Spleen (tissue), 11 donors: ENCODE measurements at regions not wholly inside any gene's neighbourhood (a gene's known extent, or its start where the extent isn't known, plus 50 kb on each side); places are given as distances from the start of the nearest gene placed in this dataset.

Experiments
- DNase-seq: peaks from one replicate; pipeline ENCODE4 v3.0.0-alpha.2; 2020
- H3K27ac ChIP-seq, 8 donors: fragments of 200-600 bp; sonication (generic) in 7 of 8; 1 replicate in 4 of 8; 2 replicates in 4 of 8; pipeline versions ENCODE4 v1.5.0 to v1.8.0; 2016 to 2021; ENCODE audit warnings: inconsistent platforms in 4 of 8, mild to moderate bottlenecking in 4 of 8, moderate library complexity in 1 of 8
- H3K27me3 ChIP-seq, 7 donors: fragments of 200-600 bp; sonication (generic) in 6 of 7; replicated peaks in 1 of 7; 1 replicate in 4 of 7; 2 replicates in 3 of 7; pipeline versions ENCODE4 v1.5.0 to v1.8.0; 2016 to 2021; ENCODE audit warnings: inconsistent platforms in 3 of 7, mild to moderate bottlenecking in 1 of 7
- H3K36me3 ChIP-seq, 6 donors: fragments of 200-600 bp; sonication (generic) in 5 of 6; 1 replicate in 4 of 6; 2 replicates in 2 of 6; pipeline versions ENCODE4 v1.5.0 to v1.8.0; 2016 to 2021; ENCODE audit warnings: inconsistent platforms in 2 of 6
- H3K4me1 ChIP-seq, 6 donors: fragments of 200-600 bp; sonication (generic) in 5 of 6; 1 replicate in 3 of 6; 2 replicates in 3 of 6; pipeline versions ENCODE4 v1.5.0 to v1.8.0; 2016 to 2021; ENCODE audit warnings: inconsistent platforms in 3 of 6
- H3K4me3 ChIP-seq, 8 donors: fragments of 200-600 bp; sonication (generic) in 7 of 8; 1 replicate in 4 of 8; 2 replicates in 4 of 8; pipeline versions ENCODE4 v1.5.0 to v1.8.0; 2016 to 2021; ENCODE audit warnings: inconsistent platforms in 4 of 8, mild to moderate bottlenecking in 4 of 8, moderate library complexity in 2 of 8
- H3K9me3 ChIP-seq, 8 donors: fragments of 200-600 bp; sonication (generic) in 7 of 8; 1 replicate in 4 of 8; 2 replicates in 4 of 8; pipeline versions ENCODE4 v1.5.0 to v1.8.0; 2016 to 2021; ENCODE audit warnings: inconsistent platforms in 4 of 8
- CTCF ChIP-seq, 11 experiments: fragments of 200-600 bp in 7 of 11; fragments of 450-650 bp in 4 of 11; sonication (generic) in 4 of 11; IDR thresholded peaks in 8 of 11; conservative IDR thresholded peaks in 3 of 11; 1 replicate in 7 of 11; 2 replicates in 4 of 11; pipeline versions ENCODE4 v1.4.0 to v1.8.0; 2016 to 2021; ENCODE audit warnings: antibody characterized with exemption in 11 of 11, inconsistent platforms in 4 of 11, mild to moderate bottlenecking in 1 of 11
- POLR2A ChIP-seq, 3 donors: fragments of 450-650 bp; IDR thresholded peaks; one replicate each; pipeline ENCODE4 v1.5.1; 2017; ENCODE audit warnings: antibody characterized with exemption in 3 of 3, mild to moderate bottlenecking in 1 of 3
- POLR2AphosphoS5 ChIP-seq, 3 donors: sonication (generic); formaldehyde crosslinking; IDR thresholded peaks; one replicate each; pipeline ENCODE4 v1.5.1; 2017; ENCODE audit warnings: antibody characterized with exemption in 3 of 3
- WGBS, 5 donors: extraction: QIAGEN DNeasy Blood & Tissue Kit in 3 of 5; methylation state at CpG; one replicate each; pipeline versions ENCODE4 v1.1.5 to v1.1.7; 2013 to 2018; 5-methylcytosine and 5-hydroxymethylcytosine counted together
- intact Hi-C: fragments of 100-400 bp; cut with DNase I; formaldehyde crosslinking; loops from one replicate; pipeline ENCODE4 v1.15.0; 2023; ENCODE audit warnings: low total_unique reads
- donor health status: healthy with polysubstance abuse.
- donor health status: DM: no; HTN: no; CAD: no; lungs with moderate emphysema.
- donor health status: DM: no; HTN: no; CAD: no.
- donor health status: Bipolar disorder and iron deficiency.
- donor health status: healthy.
- donor health status: DM: no; HTN: no; CAD: no.
- donor health status: DM: yes; HTN: yes; CAD: no.

GRCh38 chr10:3537518-3537917, 247.5 kb downstream of the KLF6 start:
- Histone ChIP-seq H3K36me3 (no peaks in the 10 kb centered on the region), H3K4me1 (no peaks in the 10 kb centered on the region), H3K27ac (no peak overlapping the region), H3K27me3 (no peaks in the 10 kb centered on the region), H3K4me3 (no peak overlapping the region), H3K9me3 (no peaks in the 10 kb centered on the region)
- no peak for TF ChIP-seq CTCF (IDR thresholded peaks at IDR 0.05 in 8 of 11, conservative IDR thresholded peaks at IDR 0.05 in 3 of 11)
- TF ChIP-seq POLR2AphosphoS5 (IDR thresholded peaks at IDR 0.05) = no peak
- no peak for TF ChIP-seq POLR2A (IDR thresholded peaks at IDR 0.05)
- WGBS, 5 donors = 63 to 85% (median 80%) methylated on average over 3 of the region's 3 CpGs
- intact Hi-C loops = no loop called here
- DNase-seq = no peak

DNA sequence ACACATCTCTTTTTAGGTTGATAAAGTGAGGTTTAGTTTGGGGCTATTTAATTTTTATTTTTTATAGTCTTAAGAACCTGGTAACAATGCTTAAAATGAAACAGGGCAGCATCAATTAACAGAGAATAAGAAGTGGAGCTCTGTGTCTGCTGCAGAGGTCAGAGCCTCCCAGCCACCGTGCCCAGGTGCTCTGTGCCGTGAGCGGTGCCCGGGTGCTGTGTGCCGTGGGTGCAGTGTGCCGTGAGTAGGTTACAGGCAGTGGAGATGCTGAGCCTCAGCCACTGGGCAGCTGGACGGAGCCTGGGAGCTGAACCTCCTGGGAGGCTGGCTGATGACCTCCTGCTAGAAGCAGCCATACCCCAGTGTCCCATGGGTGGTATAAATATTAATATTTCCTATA, 250.0 kb downstream of the KLF6 start:
- no peaks in the 10 kb centered on the region for H3K9me3 ChIP-seq
- no peak overlapping the region for H3K4me3 ChIP-seq
- WGBS, 5 donors = 90 to 96% (median 94%) methylated on average over 7 of the region's 7 CpGs
- no peak overlapping the region for H3K27ac ChIP-seq
- no peaks in the 10 kb centered on the region for H3K27me3 ChIP-seq
- DNase-seq = no peak
- intact Hi-C loops = no loop called here
- no peak for TF ChIP-seq POLR2AphosphoS5 (IDR thresholded peaks at IDR 0.05)
- TF ChIP-seq POLR2A (IDR thresholded peaks at IDR 0.05) = no peak
- no peak for TF ChIP-seq CTCF (IDR thresholded peaks at IDR 0.05 in 8 of 11, conservative IDR thresholded peaks at IDR 0.05 in 3 of 11)
- H3K4me1 ChIP-seq = no peaks in the 10 kb centered on the region
- no peaks in the 10 kb centered on the region for H3K36me3 ChIP-seq

DNA sequence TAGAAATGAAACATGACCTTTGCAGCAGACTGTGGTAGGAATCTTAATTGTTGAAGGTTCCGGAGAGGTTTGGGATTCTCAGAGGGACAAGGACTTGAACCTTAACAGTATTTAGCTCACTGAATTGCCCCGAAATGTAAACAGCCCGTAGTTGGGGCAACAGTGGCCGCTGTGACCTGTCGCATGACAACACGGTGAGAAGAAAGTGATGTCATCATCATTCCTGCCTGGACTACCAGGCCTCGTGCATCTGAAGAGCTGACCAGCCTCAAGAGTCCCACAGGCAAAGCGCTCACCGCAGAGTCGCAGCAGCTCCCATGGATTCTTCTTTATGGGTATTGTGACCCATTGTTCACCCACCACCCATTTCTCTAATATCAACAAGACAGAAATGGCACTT, 250.6 kb downstream of the KLF6 start:
- TF ChIP-seq POLR2AphosphoS5 (IDR thresholded peaks at IDR 0.05) = no peak
- no peak for TF ChIP-seq CTCF (IDR thresholded peaks at IDR 0.05 in 8 of 11, conservative IDR thresholded peaks at IDR 0.05 in 3 of 11)
- TF ChIP-seq POLR2A (IDR thresholded peaks at IDR 0.05) = no peak
- WGBS, 5 donors = 85 to 93% (median 91%) methylated on average over 10 of the region's 10 CpGs
- Histone ChIP-seq H3K4me1 (no peaks in the 10 kb centered on the region), H3K36me3 (no peaks in the 10 kb centered on the region), H3K27ac (no peak overlapping the region), H3K9me3 (no peaks in the 10 kb centered on the region), H3K4me3 (no peak overlapping the region), H3K27me3 (no peaks in the 10 kb centered on the region)
- DNase-seq = no peak
- intact Hi-C loops = no loop called here

DNA sequence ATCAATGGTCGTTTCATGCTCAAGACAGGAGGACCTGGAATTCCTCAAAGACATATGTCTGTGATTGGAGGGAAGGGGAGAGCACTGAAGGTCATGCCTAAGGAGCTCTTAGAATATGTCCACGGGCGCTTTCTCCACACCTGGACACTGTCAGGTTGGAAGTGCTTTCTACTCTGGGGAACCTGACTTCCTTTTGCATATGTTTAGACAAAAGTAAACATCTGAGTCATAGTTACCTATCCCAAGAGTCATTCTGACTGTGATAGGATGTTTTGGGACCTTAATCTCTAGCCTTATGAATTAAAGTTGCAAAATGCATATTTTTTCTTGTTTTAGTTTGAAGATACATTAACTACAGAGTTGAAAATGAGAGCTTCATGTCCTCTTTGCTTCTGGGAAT, 251.7 kb downstream of the KLF6 start:
- DNase-seq = no peak
- 66 to 91% (median 83%) methylated on average over 3 of the region's 3 CpGs for WGBS, 5 donors
- Histone ChIP-seq H3K4me1 (no peaks in the 10 kb centered on the region), H3K27ac (no peak overlapping the region), H3K27me3 (no peaks in the 10 kb centered on the region), H3K36me3 (no peaks in the 10 kb centered on the region), H3K4me3 (no peak overlapping the region), H3K9me3 (no peaks in the 10 kb centered on the region)
- TF ChIP-seq POLR2AphosphoS5 (IDR thresholded peaks at IDR 0.05) = no peak
- no peak for TF ChIP-seq POLR2A (IDR thresholded peaks at IDR 0.05)
- TF ChIP-seq CTCF (IDR thresholded peaks at IDR 0.05 in 8 of 11, conservative IDR thresholded peaks at IDR 0.05 in 3 of 11) = no peak
- intact Hi-C loops = no loop called here
